Glutamatergic neuron (in vitro differentiated cells): ENCODE measurements at regions not wholly inside any gene's neighbourhood (a gene's known extent, or its start where the extent isn't known, plus 50 kb on each side); places are given as distances from the start of the nearest gene placed in this dataset.

Experiments
- DNase-seq: peaks from one replicate; pipeline ENCODE4 v3.0.0; 2022
- H3K27ac Mint-ChIP-seq: one replicate; pipeline ENCODE4 v1.8.0; 2020; ENCODE audit warnings: mild to moderate bottlenecking, mixed read lengths, inconsistent platforms; ENCODE audit not compliant: unreplicated experiment
- H3K27me3 Mint-ChIP-seq: one replicate; pipeline ENCODE4 v1.8.0; 2020; ENCODE audit warnings: mild to moderate bottlenecking, moderate library complexity, mixed read lengths, inconsistent platforms; ENCODE audit not compliant: unreplicated experiment
- H3K36me3 Mint-ChIP-seq: one replicate; pipeline ENCODE4 v1.8.0; 2020; ENCODE audit warnings: mild to moderate bottlenecking, mixed read lengths, inconsistent platforms; ENCODE audit not compliant: unreplicated experiment
- H3K4me1 Mint-ChIP-seq: one replicate; pipeline ENCODE4 v1.8.0; 2020; ENCODE audit warnings: mild to moderate bottlenecking, low read depth, mixed read lengths, inconsistent platforms; ENCODE audit not compliant: unreplicated experiment
- H3K4me3 Mint-ChIP-seq: one replicate; pipeline ENCODE4 v1.8.0; 2020; ENCODE audit warnings: mild to moderate bottlenecking, mixed read lengths, inconsistent platforms; ENCODE audit not compliant: unreplicated experiment
- H3K9me3 Mint-ChIP-seq: one replicate; pipeline ENCODE4 v1.8.0; 2020; ENCODE audit warnings: mild to moderate bottlenecking, moderate library complexity, mixed read lengths, inconsistent platforms; ENCODE audit not compliant: unreplicated experiment
- CTCF ChIP-seq: fragments of 200-600 bp; sonication (generic); IDR thresholded peaks from one replicate; pipeline ENCODE4 v1.5.0; 2021; ENCODE audit not compliant: partially characterized antibody, unreplicated experiment

GRCh38 chr6:149147938-149148718 is 169.4 kb upstream of the TAB2 start:
- Mint-ChIP-seq H3K36me3 (no peaks in the 10 kb centered on the region), H3K4me1 (peaks cover 3% of the 10 kb centered on the region), H3K27ac (no peak overlapping the region), H3K27me3 (no peaks in the 10 kb centered on the region), H3K9me3 (no peaks in the 10 kb centered on the region), H3K4me3 (no peak overlapping the region)
- no peak for DNase-seq
- no peak for TF ChIP-seq CTCF

GRCh38 chr6:149149653-149150052 is 167.9 kb upstream of the TAB2 start:
- H3K27ac Mint-ChIP-seq: no peak overlapping the region
- no peaks in the 10 kb centered on the region for H3K9me3 Mint-ChIP-seq
- H3K4me3 Mint-ChIP-seq: no peak overlapping the region
- H3K27me3 Mint-ChIP-seq: no peaks in the 10 kb centered on the region
- no peak for DNase-seq
- peaks cover 5% of the 10 kb centered on the region for H3K4me1 Mint-ChIP-seq
- no peaks in the 10 kb centered on the region for H3K36me3 Mint-ChIP-seq
- TF ChIP-seq CTCF: no peak

GRCh38 chr6:149150301-149150700 is 167.2 kb upstream of the TAB2 start:
- Mint-ChIP-seq H3K27me3 (no peaks in the 10 kb centered on the region), H3K9me3 (no peaks in the 10 kb centered on the region), H3K36me3 (no peaks in the 10 kb centered on the region), H3K4me3 (no peak overlapping the region), H3K27ac (no peak overlapping the region), H3K4me1 (peaks cover 5% of the 10 kb centered on the region)
- no peak for TF ChIP-seq CTCF
- no peak for DNase-seq

- H3K36me3 Mint-ChIP-seq: no peaks in the 10 kb centered on the region
- H3K27ac Mint-ChIP-seq: no peak overlapping the region
- no peak for TF ChIP-seq CTCF
- DNase-seq: no peak
- no peaks in the 10 kb centered on the region for H3K9me3 Mint-ChIP-seq
- peaks cover 5% of the 10 kb centered on the region for H3K4me1 Mint-ChIP-seq
- H3K27me3 Mint-ChIP-seq: no peaks in the 10 kb centered on the region
- H3K4me3 Mint-ChIP-seq: no peak overlapping the region
Observed at GRCh38 chr6:149150801-149151398, 166.6 kb upstream of the TAB2 start.

- Mint-ChIP-seq H3K36me3 (no peaks in the 10 kb centered on the region), H3K27me3 (no peaks in the 10 kb centered on the region), H3K4me1 (peaks cover 5% of the 10 kb centered on the region), H3K4me3 (no peak overlapping the region), H3K27ac (no peak overlapping the region), H3K9me3 (no peaks in the 10 kb centered on the region)
- TF ChIP-seq CTCF: no peak
- no peak for DNase-seq
Observed at GRCh38 chr6:149152521-149152920, 165.0 kb upstream of the TAB2 start.
